H9 (cell line): ENCODE measurements at regions not wholly inside any gene's neighbourhood (a gene's known extent, or its start where the extent isn't known, plus 50 kb on each side); places are given as distances from the start of the nearest gene placed in this dataset.

Experiments used
- DNase-seq: peaks from one replicate; pipeline ENCODE4 v3.0.0-alpha.2; 2017
- H2AFZ ChIP-seq: one replicate; pipeline ENCODE4 v1.6.1; 2013; ENCODE audit warnings: mild to moderate bottlenecking, low read length, control low read depth, moderate library complexity
- H2AK5ac ChIP-seq: 2 replicates; pipeline ENCODE4 v1.6.1; 2013; ENCODE audit warnings: low read length, control low read depth, mixed read lengths; ENCODE audit not compliant: insufficient read length
- H2BK120ac ChIP-seq: one replicate; pipeline ENCODE4 v1.6.1; 2013; ENCODE audit warnings: low read depth, mild to moderate bottlenecking, low read length, control low read depth, inconsistent platforms; ENCODE audit not compliant: poor library complexity, severe bottlenecking
- H2BK12ac ChIP-seq: 2 replicates; pipeline ENCODE4 v1.6.1; 2013; ENCODE audit warnings: low read length, control low read depth, mixed read lengths, low read depth; ENCODE audit not compliant: insufficient read length
- H2BK15ac ChIP-seq: 2 replicates; pipeline ENCODE4 v1.6.1; 2013; ENCODE audit warnings: low read depth, low read length, control low read depth
- H2BK20ac ChIP-seq: one replicate; pipeline ENCODE4 v1.6.1; 2013; ENCODE audit warnings: low read depth, mild to moderate bottlenecking, low read length, control low read depth, inconsistent platforms; ENCODE audit not compliant: poor library complexity, severe bottlenecking
- H2BK5ac ChIP-seq: 2 replicates; pipeline ENCODE4 v1.6.1; 2013; ENCODE audit warnings: low read length, control low read depth, mixed read lengths; ENCODE audit not compliant: insufficient read length
- H3K14ac ChIP-seq: 2 replicates; pipeline ENCODE4 v1.6.1; 2013; ENCODE audit warnings: low read length, control low read depth; ENCODE audit not compliant: insufficient read depth
- H3K18ac ChIP-seq: 2 replicates; pipeline ENCODE4 v1.6.1; 2013; ENCODE audit warnings: low read depth, mild to moderate bottlenecking, mixed read lengths, low read length, control low read depth; ENCODE audit not compliant: insufficient read length
- H3K23ac ChIP-seq: 2 replicates; pipeline ENCODE4 v1.6.1; 2013; ENCODE audit warnings: low read length, control low read depth, mixed read lengths, low read depth; ENCODE audit not compliant: insufficient read length
- H3K23me2 ChIP-seq: 2 replicates; pipeline ENCODE4 v1.6.1; 2013; ENCODE audit warnings: low read depth, mild to moderate bottlenecking, mixed read lengths, low read length, control low read depth; ENCODE audit not compliant: insufficient read length, poor library complexity, severe bottlenecking
- H3K27ac ChIP-seq: 2 replicates; pipeline ENCODE4 v1.5.1; 2013; ENCODE audit warnings: low read length, control low read depth, mixed read lengths, low read depth; ENCODE audit not compliant: insufficient read length
- H3K27me3 ChIP-seq: 2 replicates; pipeline ENCODE4 v1.6.1; 2013; ENCODE audit warnings: low read length, control low read depth, inconsistent platforms; ENCODE audit not compliant: insufficient read depth
- H3K4ac ChIP-seq: 2 replicates; pipeline ENCODE4 v1.6.1; 2013; ENCODE audit warnings: low read depth, mild to moderate bottlenecking, control low read depth, inconsistent platforms, low read length, moderate library complexity
- H3K4me1 ChIP-seq: 2 replicates; pipeline ENCODE4 v1.6.1; 2013; ENCODE audit warnings: low read length, control low read depth, inconsistent platforms; ENCODE audit not compliant: insufficient read depth
- H3K4me2 ChIP-seq: 2 replicates; pipeline ENCODE4 v1.6.1; 2013; ENCODE audit warnings: low read length, control low read depth, mixed read lengths; ENCODE audit not compliant: insufficient read length, insufficient read depth
- H3K56ac ChIP-seq: 2 replicates; pipeline ENCODE4 v1.6.1; 2013; ENCODE audit warnings: low read depth, mild to moderate bottlenecking, mixed read lengths, low read length, control low read depth; ENCODE audit not compliant: insufficient read length
- H3K79me1 ChIP-seq: 2 replicates; pipeline ENCODE4 v1.6.1; 2013; ENCODE audit warnings: low read depth, mild to moderate bottlenecking, moderate library complexity, low read length, control low read depth, inconsistent platforms; ENCODE audit not compliant: insufficient read depth, poor library complexity, severe bottlenecking
- H3K79me2 ChIP-seq: 2 replicates; pipeline ENCODE4 v1.6.1; 2013; ENCODE audit warnings: low read length, control low read depth, inconsistent platforms; ENCODE audit not compliant: insufficient read depth
- H3K9ac ChIP-seq: 2 replicates; pipeline ENCODE4 v1.6.1; 2013; ENCODE audit warnings: low read length, control low read depth, mixed read lengths; ENCODE audit not compliant: insufficient read length; ENCODE audit errors: extremely low read depth
- H3K9me3 ChIP-seq: one replicate; pipeline ENCODE4 v1.6.1; 2013; ENCODE audit warnings: low read depth, low read length, inconsistent platforms; ENCODE audit not compliant: control insufficient read depth
- H3T11ph ChIP-seq: one replicate; pipeline ENCODE4 v1.6.1; 2013; ENCODE audit warnings: mild to moderate bottlenecking, low read length, control low read depth, inconsistent platforms
- H4K20me1 ChIP-seq: one replicate; pipeline ENCODE4 v1.6.1; 2013; ENCODE audit not compliant: control insufficient read depth, insufficient read length, insufficient read depth
- H4K5ac ChIP-seq: 2 replicates; pipeline ENCODE4 v1.6.1; 2013; ENCODE audit warnings: low read depth, mild to moderate bottlenecking, mixed read lengths, low read length, control low read depth; ENCODE audit not compliant: insufficient read length
- H4K8ac ChIP-seq: replicated peaks from 2 replicates; pipeline ENCODE4 v1.6.1; 2013; ENCODE audit warnings: low read length, control low read depth, mixed read lengths, low read depth; ENCODE audit not compliant: insufficient read length
- H4K91ac ChIP-seq: 2 replicates; pipeline ENCODE4 v1.6.1; 2013; ENCODE audit warnings: low read depth, mild to moderate bottlenecking, moderate library complexity, mixed read lengths, low read length, control low read depth; ENCODE audit not compliant: insufficient read length
- H3K27ac Mint-ChIP-seq, 3 experiments: 2 replicates in 2 of 3; 3 replicates in 1 of 3; pipeline ENCODE4 v1.8.0; 2020 to 2021; ENCODE audit warnings: mixed read lengths in 3 of 3, mild to moderate bottlenecking in 1 of 3, moderate library complexity in 1 of 3
- H3K27me3 Mint-ChIP-seq: 2 replicates; pipeline ENCODE4 v1.8.0; 2021; ENCODE audit warnings: low read depth, mild to moderate bottlenecking, moderate library complexity, mixed read lengths
- H3K36me3 Mint-ChIP-seq, 3 experiments: 2 replicates in 2 of 3; 3 replicates in 1 of 3; pipeline ENCODE4 v1.8.0; 2020 to 2021; ENCODE audit warnings: low read depth in 3 of 3, mixed read lengths in 3 of 3; ENCODE audit not compliant: insufficient read depth in 1 of 3
- H3K4me1 Mint-ChIP-seq, 2 experiments: 2 replicates each; pipeline ENCODE4 v1.8.0; 2020; ENCODE audit warnings: mixed read lengths in 2 of 2
- H3K4me3 Mint-ChIP-seq, 2 experiments: 2 replicates in 1 of 2; 3 replicates in 1 of 2; pipeline ENCODE4 v1.8.0; 2020 to 2021; ENCODE audit warnings: mild to moderate bottlenecking in 2 of 2, mixed read lengths in 2 of 2, moderate library complexity in 1 of 2
- H3K9me3 Mint-ChIP-seq, 2 experiments: 2 replicates in 1 of 2; 3 replicates in 1 of 2; pipeline ENCODE4 v1.8.0; 2020; ENCODE audit warnings: mild to moderate bottlenecking in 2 of 2, mixed read lengths in 2 of 2, moderate library complexity in 1 of 2
- WGBS: extraction: QIAGEN DNeasy Blood & Tissue Kit; methylation state at CpG from one replicate; pipeline ENCODE4 v1.1.7; 2013; ENCODE audit warnings: missing lambda C conversion rate, low lambda C conversion rate, mixed read lengths; ENCODE audit not compliant: insufficient read length; ENCODE audit errors: extremely low coverage; 5-methylcytosine and 5-hydroxymethylcytosine counted together
- TF ChIP-seq, protein P1 (sequence below): fragments of 200-600 bp; sonication (generic); conservative IDR thresholded peaks from 3 replicates; pipeline ENCODE4 v1.8.0; 2021; ENCODE audit warnings: antibody characterized with exemption, mild to moderate bottlenecking

DNA sequence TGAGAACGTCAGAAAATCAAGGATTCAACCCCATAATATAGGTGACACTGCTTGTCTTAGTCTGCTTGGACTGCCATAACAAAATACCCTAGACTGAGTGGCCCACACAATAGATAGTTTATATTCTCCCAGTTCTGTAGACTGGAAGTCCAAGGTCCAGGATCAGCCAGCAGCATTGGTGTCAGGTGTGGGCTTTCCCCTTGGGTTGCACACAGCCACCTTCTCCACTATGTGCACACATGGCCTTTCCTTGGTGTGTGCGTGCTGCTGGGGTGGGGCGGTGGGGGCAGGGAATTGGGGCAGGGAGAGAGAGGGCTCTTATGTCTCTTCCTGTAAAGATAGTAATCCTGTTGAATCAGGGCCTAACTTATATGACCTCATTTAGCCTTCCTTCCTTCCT lies 106.4 kb downstream of the SLC25A47 start:
- H4K91ac ChIP-seq = no peak overlapping the region
- H2BK20ac ChIP-seq = no peak overlapping the region
- H2BK5ac ChIP-seq = no peak overlapping the region
- Mint-ChIP-seq H3K4me3 (no peak overlapping the region), H3K4me1 (peaks cover 16 to 17% of the 10 kb centered on the region in 2 experiments), H3K9me3 (no peaks in the 10 kb centered on the region), H3K36me3 (no peaks in the 10 kb centered on the region), H3K27ac (no peak overlapping the region), H3K27me3 (no peaks in the 10 kb centered on the region)
- no peaks in the 10 kb centered on the region for H3K79me1 ChIP-seq
- H3K14ac ChIP-seq = no peak overlapping the region
- H3K4me1 ChIP-seq = no peaks in the 10 kb centered on the region; the same call in 1 of the 2 replicates
- H2BK12ac ChIP-seq = no peak overlapping the region
- no peaks in the 10 kb centered on the region for H3K27me3 ChIP-seq
- no peak overlapping the region for H4K5ac ChIP-seq
- no peak for DNase-seq
- H2BK120ac ChIP-seq = no peak overlapping the region
- H2AK5ac ChIP-seq = no peak overlapping the region
- no peak overlapping the region for H3K56ac ChIP-seq
- no peaks in the 10 kb centered on the region for H3K79me2 ChIP-seq
- no peaks in the 10 kb centered on the region for H3K9me3 ChIP-seq
- H4K8ac ChIP-seq = no peak overlapping the region
- no peak overlapping the region for H3K4ac ChIP-seq
- no peaks in the 10 kb centered on the region for H4K20me1 ChIP-seq
- no peak overlapping the region for H3K27ac ChIP-seq
- no peak overlapping the region for H3K9ac ChIP-seq
- no CpG with 5 or more reads among the region's 3 CpGs for WGBS
- H2AFZ ChIP-seq = no peak overlapping the region
- no peak overlapping the region for H3K4me2 ChIP-seq
- TF ChIP-seq, protein P1, sequence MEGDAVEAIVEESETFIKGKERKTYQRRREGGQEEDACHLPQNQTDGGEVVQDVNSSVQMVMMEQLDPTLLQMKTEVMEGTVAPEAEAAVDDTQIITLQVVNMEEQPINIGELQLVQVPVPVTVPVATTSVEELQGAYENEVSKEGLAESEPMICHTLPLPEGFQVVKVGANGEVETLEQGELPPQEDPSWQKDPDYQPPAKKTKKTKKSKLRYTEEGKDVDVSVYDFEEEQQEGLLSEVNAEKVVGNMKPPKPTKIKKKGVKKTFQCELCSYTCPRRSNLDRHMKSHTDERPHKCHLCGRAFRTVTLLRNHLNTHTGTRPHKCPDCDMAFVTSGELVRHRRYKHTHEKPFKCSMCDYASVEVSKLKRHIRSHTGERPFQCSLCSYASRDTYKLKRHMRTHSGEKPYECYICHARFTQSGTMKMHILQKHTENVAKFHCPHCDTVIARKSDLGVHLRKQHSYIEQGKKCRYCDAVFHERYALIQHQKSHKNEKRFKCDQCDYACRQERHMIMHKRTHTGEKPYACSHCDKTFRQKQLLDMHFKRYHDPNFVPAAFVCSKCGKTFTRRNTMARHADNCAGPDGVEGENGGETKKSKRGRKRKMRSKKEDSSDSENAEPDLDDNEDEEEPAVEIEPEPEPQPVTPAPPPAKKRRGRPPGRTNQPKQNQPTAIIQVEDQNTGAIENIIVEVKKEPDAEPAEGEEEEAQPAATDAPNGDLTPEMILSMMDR = no peak
- H3K23ac ChIP-seq = no peak overlapping the region
- H3K23me2 ChIP-seq = no peaks in the 10 kb centered on the region
- H3T11ph ChIP-seq = no peak overlapping the region
- no peak overlapping the region for H2BK15ac ChIP-seq
- no peak overlapping the region for H3K18ac ChIP-seq
